ENCODE measurements at regions not wholly inside any gene's neighbourhood (a gene's known extent, or its start where the extent isn't known, plus 50 kb on each side); places are given as distances from the start of the nearest gene placed in this dataset.

DNA sequence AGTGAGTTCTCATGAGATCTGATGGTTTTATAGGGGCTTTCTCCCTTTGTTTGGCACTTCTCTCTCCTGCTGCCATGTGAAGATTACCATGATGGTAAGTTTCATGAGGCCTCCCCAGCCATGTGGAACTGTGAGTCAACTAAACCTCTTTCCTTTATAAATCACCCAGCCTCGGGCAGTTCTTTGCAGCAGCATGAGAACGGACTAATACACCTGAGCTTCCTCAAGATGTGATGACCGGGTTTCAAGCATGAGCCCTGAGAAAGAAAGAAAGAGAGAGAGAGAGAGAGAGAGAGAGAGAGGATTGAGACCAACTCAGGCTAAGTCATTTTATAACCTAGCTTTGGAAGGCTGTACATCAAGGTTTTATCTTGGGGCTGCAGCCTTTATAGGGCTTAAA is 167.7 kb upstream of the SERPINE2 start:
- Histone ChIP-seq H3K79me2 (ENCODE audit: control insufficient read depth in 1 of 2, insufficient read depth in 2 of 2, low read length in 2 of 2) (no peaks in the 10 kb centered on the region), H2AK5ac (ENCODE audit: low read depth, low read length) (no peak overlapping the region), H2BK12ac (ENCODE audit: low read depth, low read length) (no peak overlapping the region), H2BK15ac (ENCODE audit: low read length) (no peak overlapping the region), H3K9me3 (ENCODE audit: insufficient read depth in 2 of 2, low read depth in 1 of 2, low read length in 1 of 2) (no peaks in the 10 kb centered on the region), H3K23me2 (ENCODE audit: low read depth, low read length) (no peaks in the 10 kb centered on the region; the same call in 1 of the 2 replicates), H2AFZ (ENCODE audit: low read length) (no peak overlapping the region), H3K56ac (replicated peaks; ENCODE audit: insufficient read length, low read depth, low read length) (no peak overlapping the region), H3K4me3 (ENCODE audit: extremely low read depth in 1 of 4, insufficient read depth in 2 of 4, low read depth in 3 of 4, low read length in 4 of 4) (no peak overlapping the region), H3K27me3 (replicated peaks in 1 of 4; ENCODE audit: control insufficient read depth in 3 of 4, extremely low read depth in 1 of 4, insufficient read depth in 3 of 4, low read length in 3 of 4) (no peaks in the 10 kb centered on the region), H3K9ac (replicated peaks in 1 of 4; ENCODE audit: extremely low read depth in 1 of 4, low read depth in 3 of 4, low read length in 3 of 4) (no peak overlapping the region), H3K4me2 (ENCODE audit: insufficient read depth in 1 of 2, low read depth in 2 of 2, low read length in 2 of 2) (no peak overlapping the region), H4K8ac (ENCODE audit: extremely low read depth, insufficient read depth, low read length) (no peak overlapping the region), H3K4ac (replicated peaks; ENCODE audit: insufficient read length, low read depth, low read length) (no peak overlapping the region), H3K4me1 (replicated peaks in 1 of 4; ENCODE audit: control insufficient read depth in 3 of 4, insufficient read depth in 4 of 4, low read length in 3 of 4) (0 out of 7 replicates have a peak, but pooled peaks cover 0 to 3% (median 0%) of the 10 kb centered on the region in 4 experiments), H2BK5ac (ENCODE audit: low read depth, low read length) (no peak overlapping the region), H3K18ac (ENCODE audit: extremely low read depth, low read length) (no peak overlapping the region), H3K79me1 (ENCODE audit: low read depth, low read length) (no peaks in the 10 kb centered on the region), H3K14ac (ENCODE audit: insufficient read length) (no peak overlapping the region), H3K27ac (ENCODE audit: low read depth, low read length) (no peak overlapping the region), H4K20me1 (replicated peaks in 1 of 2; ENCODE audit: control insufficient read depth in 1 of 2, insufficient read depth in 2 of 2, low read length in 2 of 2) (no peaks in the 10 kb centered on the region), H2BK120ac (replicated peaks; ENCODE audit: low read depth, low read length) (no peak overlapping the region), H3K36me3 (ENCODE audit: control insufficient read depth in 2 of 4, insufficient read depth in 4 of 4, low read length in 3 of 4) (no peaks in the 10 kb centered on the region), H3K23ac (ENCODE audit: insufficient read length) (no peak overlapping the region), H2BK20ac (ENCODE audit: low read length) (no peak overlapping the region), H4K5ac (ENCODE audit: insufficient read length, low read depth, low read length) (no peak overlapping the region), H4K91ac (replicated peaks; ENCODE audit: insufficient read length, low read length) (no peak overlapping the region)
- ChIA-PET CTCF (ENCODE audit: partially characterized antibody) (interaction anchor here (1.0 to 2.4 kb wide), 2 partner anchors 14 to 213 kb away, joined by 3 to 10 read pairs; no protein-coding TSS in a partner anchor), POLR2A (ENCODE audit: partially characterized antibody) (interaction anchor here (1.9 kb wide), 1 partner anchor 11 kb away, joined by 4 read pairs; no protein-coding TSS in a partner anchor)
- whole genome bisulfite sequencing, 2 experiments (ENCODE audit: extremely low coverage in 1 of 2, insufficient coverage in 1 of 2, insufficient read length in 1 of 2, insufficient replicate concordance in 2 of 2, low coverage in 1 of 2, low lambda C conversion rate in 2 of 2, missing lambda C conversion rate in 1 of 2), result 94% methylated on average over 3 of the region's 3 CpGs; no CpG with 5 or more reads in 1 of the 2 experiments
- FAIRE-seq, result no peak
- no peak for DNase-seq (ENCODE audit: low read depth in 1 of 2, low spot score in 2 of 2)
- TF ChIP-seq HDAC6 (IDR thresholded peaks at IDR 0.05; ENCODE audit: low read depth, low read length), result no peak
- TF ChIP-seq RBBP5 (IDR thresholded peaks at IDR 0.05; ENCODE audit: borderline replicate concordance, low read depth, low read length), result no peak
- TF ChIP-seq GTF2F1 (IDR thresholded peaks at IDR 0.05; ENCODE audit: borderline replicate concordance, low read depth, low read length), result no peak
- no peak for TF ChIP-seq CREB1 (IDR thresholded peaks at IDR 0.05)
- TF ChIP-seq GABPA (IDR thresholded peaks at IDR 0.05; ENCODE audit: borderline replicate concordance, insufficient read depth, low read length), result no peak
